ENCODE measurements at regions not wholly inside any gene's neighbourhood (a gene's known extent, or its start where the extent isn't known, plus 50 kb on each side); places are given as distances from the start of the nearest gene placed in this dataset.

DNA sequence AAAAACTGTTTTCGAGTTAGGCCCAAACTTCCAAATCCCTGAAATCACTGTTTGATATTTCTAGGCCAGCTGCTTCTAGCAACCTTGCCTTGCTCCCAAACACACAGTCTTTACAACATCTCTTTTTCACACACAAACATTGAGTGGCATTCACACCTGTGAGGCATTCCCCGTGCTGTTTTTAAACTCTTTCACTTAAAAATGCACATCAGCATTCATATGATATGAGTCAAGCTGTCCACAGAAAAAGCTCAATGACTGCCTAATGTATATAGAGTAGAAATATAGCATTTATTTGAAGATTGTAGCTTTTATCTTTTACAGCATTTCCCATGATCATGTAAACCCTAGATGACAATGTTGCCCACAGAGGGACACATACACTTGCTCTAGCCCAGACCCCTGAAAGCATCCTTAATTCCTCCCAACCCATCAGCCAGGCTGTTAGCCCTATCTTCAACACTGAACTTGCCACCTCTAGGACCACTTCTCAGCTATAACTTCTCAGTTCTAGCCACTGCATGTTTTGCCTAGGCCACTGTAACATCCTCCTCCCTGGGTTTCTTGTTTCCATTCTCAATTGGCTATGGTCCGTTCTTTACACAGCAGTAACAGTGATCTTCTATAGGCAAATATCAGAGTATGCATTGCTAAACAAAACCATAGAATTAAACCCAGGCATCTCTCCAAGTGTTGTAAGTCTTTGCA, 782.6 kb downstream of the DIPK2A start:
- H3K36me3 ChIP-seq: no peaks in the 10 kb centered on the region
- TF ChIP-seq POLR2AphosphoS5 (IDR thresholded peaks at IDR 0.05): no peak
- no peak for TF ChIP-seq POLR2A (IDR thresholded peaks at IDR 0.05)
- TF ChIP-seq, protein P1, sequence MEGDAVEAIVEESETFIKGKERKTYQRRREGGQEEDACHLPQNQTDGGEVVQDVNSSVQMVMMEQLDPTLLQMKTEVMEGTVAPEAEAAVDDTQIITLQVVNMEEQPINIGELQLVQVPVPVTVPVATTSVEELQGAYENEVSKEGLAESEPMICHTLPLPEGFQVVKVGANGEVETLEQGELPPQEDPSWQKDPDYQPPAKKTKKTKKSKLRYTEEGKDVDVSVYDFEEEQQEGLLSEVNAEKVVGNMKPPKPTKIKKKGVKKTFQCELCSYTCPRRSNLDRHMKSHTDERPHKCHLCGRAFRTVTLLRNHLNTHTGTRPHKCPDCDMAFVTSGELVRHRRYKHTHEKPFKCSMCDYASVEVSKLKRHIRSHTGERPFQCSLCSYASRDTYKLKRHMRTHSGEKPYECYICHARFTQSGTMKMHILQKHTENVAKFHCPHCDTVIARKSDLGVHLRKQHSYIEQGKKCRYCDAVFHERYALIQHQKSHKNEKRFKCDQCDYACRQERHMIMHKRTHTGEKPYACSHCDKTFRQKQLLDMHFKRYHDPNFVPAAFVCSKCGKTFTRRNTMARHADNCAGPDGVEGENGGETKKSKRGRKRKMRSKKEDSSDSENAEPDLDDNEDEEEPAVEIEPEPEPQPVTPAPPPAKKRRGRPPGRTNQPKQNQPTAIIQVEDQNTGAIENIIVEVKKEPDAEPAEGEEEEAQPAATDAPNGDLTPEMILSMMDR (IDR thresholded peaks at IDR 0.05): no peak
- H3K27me3 ChIP-seq (replicated peaks; ENCODE audit: insufficient read depth): no peaks in the 10 kb centered on the region
- WGBS: 75% methylated on average over 3 of the region's 3 CpGs
- H3K4me3 ChIP-seq: no peak overlapping the region
- H3K27ac ChIP-seq: no peak overlapping the region
- intact Hi-C loops (cut with DNase I): no loop called here
- no peaks in the 10 kb centered on the region for H3K9me3 ChIP-seq
- DNase-seq (ENCODE audit: low spot score): no peak
- no peaks in the 10 kb centered on the region for H3K4me1 ChIP-seq (replicated peaks)

- no peak for TF ChIP-seq POLR2A (IDR thresholded peaks at IDR 0.05)
- TF ChIP-seq POLR2AphosphoS5 (IDR thresholded peaks at IDR 0.05): no peak
- TF ChIP-seq, protein P1 (IDR thresholded peaks at IDR 0.05): no peak
- Histone ChIP-seq H3K27ac (no peak overlapping the region), H3K9me3 (no peaks in the 10 kb centered on the region), H3K27me3 (replicated peaks; ENCODE audit: insufficient read depth) (no peaks in the 10 kb centered on the region), H3K36me3 (no peaks in the 10 kb centered on the region), H3K4me3 (no peak overlapping the region), H3K4me1 (replicated peaks) (no peaks in the 10 kb centered on the region)
- WGBS: over 99% methylated on average over 24 of the region's 27 CpGs
- no peak for DNase-seq (ENCODE audit: low spot score)
- intact Hi-C loops (cut with DNase I): no loop called here
These were observed 785.2 kb downstream of the DIPK2A start for GRCh38 chr3:144756704-144757440.

GRCh38 chr3:144760831-144761230, 789.2 kb downstream of the DIPK2A start:
- TF ChIP-seq, protein P1 (IDR thresholded peaks at IDR 0.05): no peak
- TF ChIP-seq POLR2AphosphoS5 (IDR thresholded peaks at IDR 0.05) (no peak), POLR2A (IDR thresholded peaks at IDR 0.05) (no peak)
- H3K36me3 ChIP-seq: no peaks in the 10 kb centered on the region
- intact Hi-C loops (cut with DNase I): no loop called here
- no peaks in the 10 kb centered on the region for H3K4me1 ChIP-seq (replicated peaks)
- 70% methylated on average over 2 of the region's 2 CpGs for WGBS
- no peaks in the 10 kb centered on the region for H3K9me3 ChIP-seq
- DNase-seq (ENCODE audit: low spot score): no peak
- H3K27me3 ChIP-seq (replicated peaks; ENCODE audit: insufficient read depth): no peaks in the 10 kb centered on the region
- no peak overlapping the region for H3K27ac ChIP-seq
- H3K4me3 ChIP-seq: no peak overlapping the region

GRCh38 chr3:144762091-144762490, 790.5 kb downstream of the DIPK2A start:
- intact Hi-C loops (cut with DNase I): no loop called here
- 100% methylated on average over 1 of the region's 1 CpG for WGBS
- H3K27ac ChIP-seq: no peak overlapping the region
- no peaks in the 10 kb centered on the region for H3K4me1 ChIP-seq (replicated peaks)
- H3K4me3 ChIP-seq: no peak overlapping the region
- DNase-seq (ENCODE audit: low spot score): no peak
- no peaks in the 10 kb centered on the region for H3K9me3 ChIP-seq
- H3K36me3 ChIP-seq: no peaks in the 10 kb centered on the region
- TF ChIP-seq POLR2A (IDR thresholded peaks at IDR 0.05) (no peak), POLR2AphosphoS5 (IDR thresholded peaks at IDR 0.05) (no peak)
- TF ChIP-seq, protein P1 (IDR thresholded peaks at IDR 0.05): no peak
- H3K27me3 ChIP-seq (replicated peaks; ENCODE audit: insufficient read depth): no peaks in the 10 kb centered on the region
